Osteocyte (in vitro differentiated cells): ENCODE measurements at regions not wholly inside any gene's neighbourhood (a gene's known extent, or its start where the extent isn't known, plus 50 kb on each side); places are given as distances from the start of the nearest gene placed in this dataset.

Source experiments
- DNase-seq: peaks from one replicate; pipeline ENCODE4 v3.0.0; 2021; ENCODE audit warnings: mixed read lengths; ENCODE audit not compliant: unreplicated experiment; ENCODE audit errors: extremely low spot score
- H3K27ac Mint-ChIP-seq: one replicate; pipeline ENCODE4 v1.8.0; 2021; ENCODE audit warnings: mild to moderate bottlenecking, mixed read lengths; ENCODE audit not compliant: unreplicated experiment
- H3K27me3 Mint-ChIP-seq: one replicate; pipeline ENCODE4 v1.8.0; 2021; ENCODE audit warnings: mixed read lengths; ENCODE audit not compliant: unreplicated experiment
- H3K36me3 Mint-ChIP-seq: one replicate; pipeline ENCODE4 v1.8.0; 2021; ENCODE audit warnings: mixed read lengths; ENCODE audit not compliant: unreplicated experiment
- H3K4me1 Mint-ChIP-seq: one replicate; pipeline ENCODE4 v1.8.0; 2021; ENCODE audit warnings: mixed read lengths; ENCODE audit not compliant: unreplicated experiment
- H3K4me3 Mint-ChIP-seq: one replicate; pipeline ENCODE4 v1.8.0; 2021; ENCODE audit warnings: mild to moderate bottlenecking, moderate library complexity, mixed read lengths; ENCODE audit not compliant: unreplicated experiment
- H3K9me3 Mint-ChIP-seq: one replicate; pipeline ENCODE4 v1.8.0; 2021; ENCODE audit warnings: mixed read lengths; ENCODE audit not compliant: unreplicated experiment
- TF ChIP-seq, protein P1 (sequence below): fragments of 200-600 bp; sonication (generic); IDR thresholded peaks from 2 replicates; pipeline ENCODE4 v1.5.0; 2021; ENCODE audit warnings: antibody characterized with exemption, mild to moderate bottlenecking, moderate library complexity

DNA sequence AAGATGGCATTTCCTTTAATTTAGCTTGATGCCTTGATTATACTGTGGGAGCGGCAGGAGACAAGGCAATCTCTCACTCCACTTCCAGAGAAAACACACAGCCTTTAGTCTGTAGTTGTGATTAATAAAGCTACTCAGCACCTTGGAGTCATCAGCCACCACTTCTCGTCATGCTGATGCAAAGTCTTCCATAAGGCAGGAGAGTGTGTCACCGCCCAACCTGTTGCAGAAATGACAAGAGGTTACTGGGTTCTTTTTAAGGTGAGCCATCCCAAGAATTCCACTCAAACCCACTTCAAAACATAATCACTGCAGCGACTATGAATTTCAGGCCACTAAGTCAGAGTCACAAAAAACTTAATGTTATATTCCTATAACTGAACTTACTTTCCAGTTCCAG is 223.9 kb upstream of the TOX3 start:
- Mint-ChIP-seq H3K4me3 (no peak overlapping the region), H3K36me3 (no peaks in the 10 kb centered on the region), H3K4me1 (no peaks in the 10 kb centered on the region), H3K27ac (no peak overlapping the region), H3K9me3 (no peaks in the 10 kb centered on the region), H3K27me3 (peaks cover 2% of the 10 kb centered on the region)
- TF ChIP-seq, protein P1, sequence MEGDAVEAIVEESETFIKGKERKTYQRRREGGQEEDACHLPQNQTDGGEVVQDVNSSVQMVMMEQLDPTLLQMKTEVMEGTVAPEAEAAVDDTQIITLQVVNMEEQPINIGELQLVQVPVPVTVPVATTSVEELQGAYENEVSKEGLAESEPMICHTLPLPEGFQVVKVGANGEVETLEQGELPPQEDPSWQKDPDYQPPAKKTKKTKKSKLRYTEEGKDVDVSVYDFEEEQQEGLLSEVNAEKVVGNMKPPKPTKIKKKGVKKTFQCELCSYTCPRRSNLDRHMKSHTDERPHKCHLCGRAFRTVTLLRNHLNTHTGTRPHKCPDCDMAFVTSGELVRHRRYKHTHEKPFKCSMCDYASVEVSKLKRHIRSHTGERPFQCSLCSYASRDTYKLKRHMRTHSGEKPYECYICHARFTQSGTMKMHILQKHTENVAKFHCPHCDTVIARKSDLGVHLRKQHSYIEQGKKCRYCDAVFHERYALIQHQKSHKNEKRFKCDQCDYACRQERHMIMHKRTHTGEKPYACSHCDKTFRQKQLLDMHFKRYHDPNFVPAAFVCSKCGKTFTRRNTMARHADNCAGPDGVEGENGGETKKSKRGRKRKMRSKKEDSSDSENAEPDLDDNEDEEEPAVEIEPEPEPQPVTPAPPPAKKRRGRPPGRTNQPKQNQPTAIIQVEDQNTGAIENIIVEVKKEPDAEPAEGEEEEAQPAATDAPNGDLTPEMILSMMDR = no peak
- DNase-seq = no peak

DNA sequence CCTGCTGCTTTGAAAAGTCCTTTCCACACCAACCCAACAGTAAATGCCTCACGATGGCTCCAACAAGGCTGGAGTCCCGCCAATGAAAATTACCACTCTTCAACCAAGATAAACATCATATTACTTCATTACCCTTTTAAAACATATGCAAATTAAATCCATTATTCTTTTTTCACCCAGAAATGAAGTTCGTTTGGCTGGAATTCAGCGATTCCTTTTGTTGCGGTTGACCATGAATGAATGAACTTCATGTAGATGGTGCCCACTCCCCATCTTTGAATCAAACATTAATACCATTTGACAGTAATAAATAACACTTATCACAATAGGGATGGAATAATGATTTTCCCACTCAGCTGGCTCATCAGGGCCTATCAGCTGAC is 211.5 kb upstream of the TOX3 start:
- no peak for DNase-seq
- no peak overlapping the region for H3K27ac Mint-ChIP-seq
- H3K4me1 Mint-ChIP-seq = no peaks in the 10 kb centered on the region
- H3K9me3 Mint-ChIP-seq = no peaks in the 10 kb centered on the region
- H3K4me3 Mint-ChIP-seq = no peak overlapping the region
- H3K27me3 Mint-ChIP-seq = no peaks in the 10 kb centered on the region
- H3K36me3 Mint-ChIP-seq = no peaks in the 10 kb centered on the region
- TF ChIP-seq, protein P1 = no peak

DNA sequence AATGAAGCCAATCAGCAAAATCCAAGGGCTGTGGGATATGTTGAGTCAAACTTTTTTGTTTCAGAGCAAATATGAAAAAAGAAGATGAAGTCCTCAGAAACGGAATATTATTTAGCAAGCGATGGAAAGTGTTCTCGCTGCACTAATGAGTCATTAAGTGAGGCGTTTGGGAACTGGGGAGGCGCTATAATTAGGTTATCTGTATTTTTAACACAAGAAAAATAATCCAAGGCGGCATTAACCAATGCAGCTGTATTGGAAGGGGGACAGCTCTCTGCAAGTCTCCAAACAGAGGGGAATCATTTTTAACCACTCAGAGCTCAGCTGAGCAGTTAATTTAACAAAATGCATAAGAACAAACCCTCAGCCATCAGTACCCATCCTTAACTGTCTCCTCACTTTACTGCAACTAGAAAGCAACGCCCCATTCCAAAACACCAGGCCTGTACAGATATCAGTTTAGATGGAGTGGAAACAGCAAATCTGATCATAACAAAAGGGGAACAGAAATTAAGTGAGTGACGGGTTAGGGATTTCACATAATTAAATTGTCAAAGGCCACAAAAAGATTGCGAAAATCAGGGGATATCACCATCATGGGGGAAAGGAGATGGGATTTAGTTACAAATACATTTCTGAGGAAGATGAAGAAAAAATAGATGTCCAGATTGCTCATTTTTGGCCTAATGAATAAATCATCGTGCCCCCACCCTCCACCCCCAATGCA is 211.0 kb upstream of the TOX3 start:
- Mint-ChIP-seq H3K36me3 (no peaks in the 10 kb centered on the region), H3K27me3 (no peaks in the 10 kb centered on the region), H3K4me3 (no peak overlapping the region), H3K4me1 (no peaks in the 10 kb centered on the region), H3K27ac (no peak overlapping the region), H3K9me3 (no peaks in the 10 kb centered on the region)
- TF ChIP-seq, protein P1 = no peak
- no peak for DNase-seq

DNA sequence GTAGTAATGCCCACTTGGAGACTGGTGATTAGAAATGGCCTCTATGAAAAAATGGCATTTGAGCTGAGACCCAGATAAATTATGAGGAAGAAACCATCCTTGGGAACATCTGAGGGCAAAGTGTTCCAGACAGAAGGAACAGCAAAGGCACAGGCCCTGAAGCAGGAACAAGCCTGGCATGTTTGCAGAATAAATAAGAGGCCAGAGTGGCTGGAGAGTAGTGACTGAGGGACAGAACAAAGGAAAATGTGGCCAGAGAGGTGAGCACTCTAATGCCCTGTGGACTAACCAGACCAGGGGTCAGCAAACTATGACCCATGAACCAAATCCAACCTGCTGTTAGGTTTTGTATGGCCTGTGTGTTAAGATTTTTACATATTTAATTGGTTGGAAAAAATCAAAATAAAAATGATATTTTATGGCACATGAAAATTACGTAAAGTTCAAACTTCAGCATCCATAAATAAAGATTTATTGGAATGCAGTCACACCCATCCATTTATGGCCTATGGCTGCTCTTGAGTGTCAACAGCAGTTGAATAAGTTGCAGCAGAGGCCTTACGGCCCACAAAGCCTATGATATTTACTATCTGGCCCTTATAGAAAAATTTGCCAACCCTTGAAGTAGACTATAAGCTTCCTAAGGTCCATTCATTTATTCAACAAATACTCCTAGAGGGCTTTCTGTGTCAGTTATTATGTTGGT is 210.0 kb upstream of the TOX3 start:
- Mint-ChIP-seq H3K36me3 (no peaks in the 10 kb centered on the region), H3K4me3 (no peak overlapping the region), H3K4me1 (no peaks in the 10 kb centered on the region), H3K9me3 (no peaks in the 10 kb centered on the region), H3K27me3 (no peaks in the 10 kb centered on the region), H3K27ac (no peak overlapping the region)
- TF ChIP-seq, protein P1 = no peak
- DNase-seq = no peak

DNA sequence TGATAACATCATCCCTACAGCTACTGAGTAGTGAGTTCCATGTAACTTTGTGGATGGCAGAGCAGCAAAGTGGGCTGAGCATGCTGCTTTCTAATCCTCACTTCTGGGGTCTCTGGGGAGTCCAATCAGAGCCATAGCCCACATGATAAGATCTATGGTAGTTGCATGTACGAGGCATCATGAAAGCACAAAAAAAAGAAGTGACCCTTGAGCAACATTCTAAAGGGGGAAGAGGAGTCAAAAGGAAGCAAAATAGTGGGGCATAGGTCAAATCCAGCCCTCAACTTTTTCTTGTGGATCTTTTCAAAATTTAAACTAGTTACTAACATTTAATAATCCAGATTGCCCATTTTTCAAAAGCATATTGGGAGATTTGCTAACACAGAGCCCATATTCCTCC is 208.5 kb upstream of the TOX3 start:
- Mint-ChIP-seq H3K4me3 (no peak overlapping the region), H3K36me3 (no peaks in the 10 kb centered on the region), H3K9me3 (no peaks in the 10 kb centered on the region), H3K27me3 (no peaks in the 10 kb centered on the region), H3K4me1 (no peaks in the 10 kb centered on the region), H3K27ac (no peak overlapping the region)
- no peak for DNase-seq
- TF ChIP-seq, protein P1 = no peak
